ENCODE measurements at regions not wholly inside any gene's neighbourhood (a gene's known extent, or its start where the extent isn't known, plus 50 kb on each side); places are given as distances from the start of the nearest gene placed in this dataset.

GRCh38 chrX:145623453-145623852 is 194.2 kb upstream of the SLITRK2 start:
- TF ChIP-seq EZH2 (IDR thresholded peaks at IDR 0.05; ENCODE audit: low read length), result no peak
- no peak for TF ChIP-seq CTCF (optimal IDR thresholded peaks at IDR 0.05 in 1 of 3, IDR thresholded peaks at IDR 0.05 in 1 of 3, conservative IDR thresholded peaks at IDR 0.05 in 1 of 3; ENCODE audit: extremely low read depth in 1 of 3, insufficient read depth in 2 of 3, low read length in 3 of 3)

Measured in keratinocyte (primary cell).